ENCODE measurements at regions not wholly inside any gene's neighbourhood (a gene's known extent, or its start where the extent isn't known, plus 50 kb on each side); places are given as distances from the start of the nearest gene placed in this dataset.

- Histone ChIP-seq H3K9me3 (no peaks in the 10 kb centered on the region), H3K4me1 (no peaks in the 10 kb centered on the region), H3K27me3 (no peaks in the 10 kb centered on the region), H3K4me3 (no peak overlapping the region), H3K36me3 (no peaks in the 10 kb centered on the region), H3K27ac (no peak overlapping the region)
- intact Hi-C loops (cut with DNase I) = no loop called here
- DNase-seq (ENCODE audit: extremely low spot score in 2 of 2) = no peak
- TF ChIP-seq POLR2A (IDR thresholded peaks at IDR 0.05) (no peak), POLR2AphosphoS5 (IDR thresholded peaks at IDR 0.05; ENCODE audit: insufficient read depth in 1 of 2, low read depth in 1 of 2) (no peak)
- TF ChIP-seq, protein P1, sequence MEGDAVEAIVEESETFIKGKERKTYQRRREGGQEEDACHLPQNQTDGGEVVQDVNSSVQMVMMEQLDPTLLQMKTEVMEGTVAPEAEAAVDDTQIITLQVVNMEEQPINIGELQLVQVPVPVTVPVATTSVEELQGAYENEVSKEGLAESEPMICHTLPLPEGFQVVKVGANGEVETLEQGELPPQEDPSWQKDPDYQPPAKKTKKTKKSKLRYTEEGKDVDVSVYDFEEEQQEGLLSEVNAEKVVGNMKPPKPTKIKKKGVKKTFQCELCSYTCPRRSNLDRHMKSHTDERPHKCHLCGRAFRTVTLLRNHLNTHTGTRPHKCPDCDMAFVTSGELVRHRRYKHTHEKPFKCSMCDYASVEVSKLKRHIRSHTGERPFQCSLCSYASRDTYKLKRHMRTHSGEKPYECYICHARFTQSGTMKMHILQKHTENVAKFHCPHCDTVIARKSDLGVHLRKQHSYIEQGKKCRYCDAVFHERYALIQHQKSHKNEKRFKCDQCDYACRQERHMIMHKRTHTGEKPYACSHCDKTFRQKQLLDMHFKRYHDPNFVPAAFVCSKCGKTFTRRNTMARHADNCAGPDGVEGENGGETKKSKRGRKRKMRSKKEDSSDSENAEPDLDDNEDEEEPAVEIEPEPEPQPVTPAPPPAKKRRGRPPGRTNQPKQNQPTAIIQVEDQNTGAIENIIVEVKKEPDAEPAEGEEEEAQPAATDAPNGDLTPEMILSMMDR (IDR thresholded peaks at IDR 0.05) = no peak
These were observed 768.2 kb downstream of the GALR1 start for GRCh38 chr18:78017869-78018268.

DNA sequence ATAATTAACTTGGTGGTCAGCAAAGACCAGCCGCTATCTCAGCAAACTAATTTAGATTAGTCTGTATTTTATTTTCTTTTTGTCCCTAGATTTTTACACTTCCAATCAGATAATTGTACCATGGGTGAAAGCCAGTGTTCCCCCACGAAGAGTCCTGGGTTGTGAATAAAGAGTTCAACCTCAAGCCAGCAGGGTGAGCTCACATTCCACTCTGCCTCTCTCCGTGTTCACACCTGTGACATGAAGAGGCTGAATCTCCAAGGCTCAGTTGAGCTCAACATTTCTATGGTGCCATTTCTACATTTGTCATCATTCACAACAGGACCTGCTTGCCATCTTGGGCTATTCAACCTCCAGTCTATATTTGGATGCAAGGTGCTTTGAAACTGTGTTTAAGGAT lies 771.5 kb downstream of the GALR1 start:
- no peak overlapping the region for H3K4me3 ChIP-seq
- no peaks in the 10 kb centered on the region for H3K36me3 ChIP-seq
- intact Hi-C loops (cut with DNase I) = no loop called here
- no peaks in the 10 kb centered on the region for H3K9me3 ChIP-seq
- DNase-seq (ENCODE audit: extremely low spot score in 2 of 2) = no peak
- no peaks in the 10 kb centered on the region for H3K4me1 ChIP-seq
- TF ChIP-seq, protein P1 (IDR thresholded peaks at IDR 0.05) = no peak
- TF ChIP-seq POLR2A (IDR thresholded peaks at IDR 0.05) = no peak
- no peak for TF ChIP-seq POLR2AphosphoS5 (IDR thresholded peaks at IDR 0.05; ENCODE audit: insufficient read depth in 1 of 2, low read depth in 1 of 2)
- H3K27ac ChIP-seq = no peak overlapping the region
- H3K27me3 ChIP-seq = no peaks in the 10 kb centered on the region

- TF ChIP-seq, protein P1 (IDR thresholded peaks at IDR 0.05) = no peak
- TF ChIP-seq POLR2AphosphoS5 (IDR thresholded peaks at IDR 0.05; ENCODE audit: insufficient read depth in 1 of 2, low read depth in 1 of 2) (no peak), POLR2A (IDR thresholded peaks at IDR 0.05) (no peak)
- intact Hi-C loops (cut with DNase I) = no loop called here
- Histone ChIP-seq H3K4me1 (no peaks in the 10 kb centered on the region), H3K36me3 (no peaks in the 10 kb centered on the region), H3K27ac (no peak overlapping the region), H3K9me3 (no peaks in the 10 kb centered on the region), H3K4me3 (no peak overlapping the region), H3K27me3 (no peaks in the 10 kb centered on the region)
- no peak for DNase-seq (ENCODE audit: extremely low spot score in 2 of 2)
These were observed 781.9 kb downstream of the GALR1 start for GRCh38 chr18:78031589-78031988.

GRCh38 chr18:78031991-78032390 lies 782.3 kb downstream of the GALR1 start:
- Histone ChIP-seq H3K4me3 (no peak overlapping the region), H3K4me1 (no peaks in the 10 kb centered on the region), H3K27ac (no peak overlapping the region), H3K36me3 (no peaks in the 10 kb centered on the region), H3K27me3 (no peaks in the 10 kb centered on the region), H3K9me3 (no peaks in the 10 kb centered on the region)
- TF ChIP-seq, protein P1 (IDR thresholded peaks at IDR 0.05) = no peak
- TF ChIP-seq POLR2A (IDR thresholded peaks at IDR 0.05) = no peak
- no peak for TF ChIP-seq POLR2AphosphoS5 (IDR thresholded peaks at IDR 0.05; ENCODE audit: insufficient read depth in 1 of 2, low read depth in 1 of 2)
- intact Hi-C loops (cut with DNase I) = no loop called here
- no peak for DNase-seq (ENCODE audit: extremely low spot score in 2 of 2)

DNA sequence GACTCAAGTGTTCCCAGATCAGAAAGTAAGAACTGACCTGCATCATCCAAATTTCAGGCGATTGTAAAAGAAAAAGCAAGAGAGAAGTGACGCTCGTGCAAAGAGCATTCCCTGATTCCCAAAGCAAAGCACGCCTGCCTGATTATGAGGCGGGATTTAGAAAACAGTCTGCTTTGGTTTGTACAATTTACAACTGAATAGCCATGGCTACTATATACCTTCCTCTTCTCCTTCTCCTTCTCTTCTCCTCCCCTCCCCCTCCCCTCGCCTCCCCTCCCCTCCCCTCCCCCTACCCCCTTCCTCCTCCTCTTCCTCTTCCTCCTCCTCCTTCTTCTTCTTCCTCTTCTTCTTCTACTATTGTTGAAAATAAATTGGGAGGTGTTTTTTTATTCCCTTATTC lies 782.9 kb downstream of the GALR1 start:
- no peaks in the 10 kb centered on the region for H3K9me3 ChIP-seq
- intact Hi-C loops (cut with DNase I) = no loop called here
- H3K27me3 ChIP-seq = no peaks in the 10 kb centered on the region
- no peaks in the 10 kb centered on the region for H3K4me1 ChIP-seq
- H3K4me3 ChIP-seq = no peak overlapping the region
- H3K36me3 ChIP-seq = no peaks in the 10 kb centered on the region
- H3K27ac ChIP-seq = no peak overlapping the region
- no peak for DNase-seq (ENCODE audit: extremely low spot score in 2 of 2)
- TF ChIP-seq POLR2A (IDR thresholded peaks at IDR 0.05) (no peak), POLR2AphosphoS5 (IDR thresholded peaks at IDR 0.05; ENCODE audit: insufficient read depth in 1 of 2, low read depth in 1 of 2) (no peak)
- TF ChIP-seq, protein P1 (IDR thresholded peaks at IDR 0.05) = no peak

Data from vagina (tissue), 2 donors.